Stimulated activated naive CD8-positive, alpha-beta T cell treated with anti-CD3 and anti-CD28 coated beads, Interleukin-15, Interleukin-2, amounts not matched to agents 100 U/mL and 50 U/mL, for 24 hours (primary cell): ENCODE measurements at regions not wholly inside any gene's neighbourhood (a gene's known extent, or its start where the extent isn't known, plus 50 kb on each side); places are given as distances from the start of the nearest gene placed in this dataset.
A peak's percentile ranks its signal among the peaks of the same experiment; 100 is the strongest.

Source experiments
- ATAC-seq: fragments of 150-1000 bp; cut with Tn5 transposase; one replicate; pipeline ENCODE4 v1.10.0; 2021
- DNase-seq: peaks from one replicate; pipeline ENCODE4 v3.0.0; 2021

GRCh38 chr12:91922139-91922538 is 223.5 kb downstream of the BTG1 start:
- no peak for ATAC-seq
- no peak for DNase-seq

- DNase-seq (no peak), ATAC-seq (no peak)
These were observed 224.1 kb downstream of the BTG1 start for GRCh38 chr12:91921555-91921954.

- DNase-seq = no peak
- ATAC-seq = no peak
These were observed 224.9 kb downstream of the BTG1 start for GRCh38 chr12:91920741-91921140.

- ATAC-seq = no peak
- no peak for DNase-seq
These were observed 225.4 kb downstream of the BTG1 start for GRCh38 chr12:91920276-91920675.

GRCh38 chr12:91918431-91918830 is 227.2 kb downstream of the BTG1 start:
- no peak for ATAC-seq
- no peak for DNase-seq

- DNase-seq = no peak
- ATAC-seq = no peak
These were observed 230.9 kb downstream of the BTG1 start for GRCh38 chr12:91914701-91915100.

GRCh38 chr12:91913651-91914050 is 232.0 kb downstream of the BTG1 start:
- no peak for DNase-seq
- no peak for ATAC-seq

GRCh38 chr12:91913124-91913523 is 232.5 kb downstream of the BTG1 start:
- DNase-seq (no peak), ATAC-seq (no peak)

- DNase-seq (no peak), ATAC-seq (no peak)
These were observed 233.5 kb downstream of the BTG1 start for GRCh38 chr12:91912178-91912577.

- no peak for ATAC-seq
- no peak for DNase-seq
These were observed 234.7 kb downstream of the BTG1 start for GRCh38 chr12:91910871-91911388.

GRCh38 chr12:91902860-91903683 is 242.6 kb downstream of the BTG1 start:
- peak; percentile 28 for ATAC-seq
- DNase-seq = no peak

- no peak for ATAC-seq
- DNase-seq = no peak
These were observed 244.1 kb downstream of the BTG1 start for GRCh38 chr12:91901381-91902074.

GRCh38 chr12:91900971-91901370 is 244.7 kb downstream of the BTG1 start:
- DNase-seq (no peak), ATAC-seq (no peak)

GRCh38 chr12:91899056-91899455 is 246.6 kb downstream of the BTG1 start:
- DNase-seq (no peak), ATAC-seq (no peak)

- ATAC-seq (no peak), DNase-seq (no peak)
These were observed 248.6 kb downstream of the BTG1 start for GRCh38 chr12:91897025-91897515.

GRCh38 chr12:91896286-91897024 is 249.2 kb downstream of the BTG1 start:
- ATAC-seq = no peak

GRCh38 chr12:91894911-91895310 is 250.7 kb downstream of the BTG1 start:
- ATAC-seq (no peak), DNase-seq (no peak)

More at GRCh38 chr12:91896286-91897024, 249.2 kb downstream of the BTG1 start:
- DNase-seq = no peak

- DNase-seq (no peak), ATAC-seq (no peak)
These were observed 252.2 kb downstream of the BTG1 start for GRCh38 chr12:91893476-91893875.

- DNase-seq (no peak), ATAC-seq (no peak)
These were observed 253.4 kb downstream of the BTG1 start for GRCh38 chr12:91892081-91892855.

- no peak for DNase-seq
These were observed 254.9 kb downstream of the BTG1 start for GRCh38 chr12:91890742-91891141.

GRCh38 chr12:91889910-91890309 is 255.7 kb downstream of the BTG1 start:
- no peak for DNase-seq
- ATAC-seq = no peak

More at GRCh38 chr12:91890742-91891141, 254.9 kb downstream of the BTG1 start:
- ATAC-seq = no peak

- no peak for DNase-seq
- no peak for ATAC-seq
These were observed 256.6 kb downstream of the BTG1 start for GRCh38 chr12:91889059-91889458.
